HL-60 (cell line): ENCODE measurements at regions not wholly inside any gene's neighbourhood (a gene's known extent, or its start where the extent isn't known, plus 50 kb on each side); places are given as distances from the start of the nearest gene placed in this dataset.

ENCODE experiments used
- GABPA ChIP-seq: IDR thresholded peaks from 2 replicates; pipeline ENCODE4 v1.6.1; 2012; ENCODE audit warnings: low read depth
- POLR2AphosphoS5 ChIP-seq: IDR thresholded peaks from 2 replicates; pipeline ENCODE4 v1.6.1; 2012; ENCODE audit warnings: low read depth
- REST ChIP-seq: IDR thresholded peaks from 2 replicates; pipeline ENCODE4 v1.6.1; 2012; ENCODE audit warnings: low read depth; ENCODE audit not compliant: insufficient replicate concordance
- SPI1 ChIP-seq: IDR thresholded peaks from 2 replicates; pipeline ENCODE4 v1.6.1; 2012; ENCODE audit warnings: low read depth, mild to moderate bottlenecking, borderline replicate concordance
- TF ChIP-seq, protein P1 (sequence below): IDR thresholded peaks from one replicate; pipeline ENCODE4 v1.5.1; 2011; ENCODE audit warnings: low read length, control low read depth, inconsistent platforms; ENCODE audit not compliant: insufficient read depth

DNA sequence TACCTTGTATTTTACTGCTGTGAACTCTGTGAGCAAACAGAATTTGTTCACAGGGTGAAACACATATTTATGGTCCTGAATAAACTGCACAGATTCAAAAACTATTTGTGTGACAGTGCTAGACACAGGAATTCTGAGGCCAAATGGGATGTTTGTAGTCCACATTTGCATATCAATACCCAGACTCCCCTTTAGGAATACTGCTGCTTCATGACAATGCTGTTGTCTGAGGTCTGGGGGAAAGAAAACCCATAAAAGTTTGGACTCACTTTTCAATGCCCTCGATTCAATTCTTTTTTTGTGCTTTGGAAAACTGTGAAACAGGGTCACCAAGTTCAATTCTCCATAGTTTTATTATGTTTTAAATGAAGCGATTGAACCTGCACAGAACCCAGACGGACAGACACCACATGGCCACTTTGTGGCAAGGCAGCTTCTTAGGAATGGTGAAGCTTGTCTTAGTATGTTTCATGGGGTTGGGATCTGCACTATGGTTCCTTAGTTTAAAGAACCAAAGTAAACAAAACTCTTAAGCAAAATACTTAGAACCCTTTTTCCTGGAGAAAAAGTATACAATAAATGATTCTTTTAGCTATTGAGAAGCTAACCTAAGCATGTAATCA lies 92.3 kb upstream of the MAD2L1 start:
- TF ChIP-seq, protein P1, sequence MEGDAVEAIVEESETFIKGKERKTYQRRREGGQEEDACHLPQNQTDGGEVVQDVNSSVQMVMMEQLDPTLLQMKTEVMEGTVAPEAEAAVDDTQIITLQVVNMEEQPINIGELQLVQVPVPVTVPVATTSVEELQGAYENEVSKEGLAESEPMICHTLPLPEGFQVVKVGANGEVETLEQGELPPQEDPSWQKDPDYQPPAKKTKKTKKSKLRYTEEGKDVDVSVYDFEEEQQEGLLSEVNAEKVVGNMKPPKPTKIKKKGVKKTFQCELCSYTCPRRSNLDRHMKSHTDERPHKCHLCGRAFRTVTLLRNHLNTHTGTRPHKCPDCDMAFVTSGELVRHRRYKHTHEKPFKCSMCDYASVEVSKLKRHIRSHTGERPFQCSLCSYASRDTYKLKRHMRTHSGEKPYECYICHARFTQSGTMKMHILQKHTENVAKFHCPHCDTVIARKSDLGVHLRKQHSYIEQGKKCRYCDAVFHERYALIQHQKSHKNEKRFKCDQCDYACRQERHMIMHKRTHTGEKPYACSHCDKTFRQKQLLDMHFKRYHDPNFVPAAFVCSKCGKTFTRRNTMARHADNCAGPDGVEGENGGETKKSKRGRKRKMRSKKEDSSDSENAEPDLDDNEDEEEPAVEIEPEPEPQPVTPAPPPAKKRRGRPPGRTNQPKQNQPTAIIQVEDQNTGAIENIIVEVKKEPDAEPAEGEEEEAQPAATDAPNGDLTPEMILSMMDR, result no peak
- TF ChIP-seq POLR2AphosphoS5, result no peak
- TF ChIP-seq GABPA, result no peak
- no peak for TF ChIP-seq REST
- TF ChIP-seq SPI1, result no peak
